ENCODE measurements at regions not wholly inside any gene's neighbourhood (a gene's known extent, or its start where the extent isn't known, plus 50 kb on each side); places are given as distances from the start of the nearest gene placed in this dataset.

- ChIA-PET POLR2A (interaction anchor here (1.6 kb wide), 1 partner anchor 22 kb away, joined by 4 read pairs; no protein-coding TSS in a partner anchor), CTCF (ENCODE audit: unreplicated experiment) (no interaction called here)
- Histone ChIP-seq H3K4me3 (ENCODE audit: low read depth, low read length, poor library complexity, severe bottlenecking) (no peak overlapping the region), H2AFZ (ENCODE audit: low read length) (no peak overlapping the region), H3K79me2 (ENCODE audit: insufficient read depth, low read depth, low read length) (no peaks in the 10 kb centered on the region), H4K20me1 (ENCODE audit: insufficient read depth, low read length) (no peaks in the 10 kb centered on the region), H3K4me2 (ENCODE audit: low read length) (no peak overlapping the region), H3K27ac (ENCODE audit: low read depth, low read length, poor library complexity, severe bottlenecking) (no peak overlapping the region), H3K9me2 (ENCODE audit: insufficient read depth, low read length) (no peaks in the 10 kb centered on the region), H3K9me3 (ENCODE audit: low read length) (no peaks in the 10 kb centered on the region), H3K4me1 (ENCODE audit: insufficient read depth, low read length, poor library complexity, severe bottlenecking) (no peaks in the 10 kb centered on the region), H3K36me3 (ENCODE audit: insufficient read depth, low read length) (no peaks in the 10 kb centered on the region)
- no TSS peak for BruUV-seq (replicated peaks)
- intact Hi-C loops (cut with micrococcal nuclease; ENCODE audit: unreplicated experiment) = no loop called here
- no peak for TF ChIP-seq CTCF (conservative IDR thresholded peaks at IDR 0.05; ENCODE audit: low read length)
- no peak for TF ChIP-seq EZH2phosphoT487 (IDR thresholded peaks at IDR 0.05; ENCODE audit: borderline replicate concordance, low read depth, low read length)
- DNase-seq (ENCODE audit: low spot score) = no peak
These were observed 122.2 kb upstream of the TP63 start for GRCh38 chr3:189508784-189509501.

GRCh38 chr3:189512039-189512438 lies 119.2 kb upstream of the TP63 start:
- Histone ChIP-seq H3K36me3 (ENCODE audit: insufficient read depth, low read length) (no peaks in the 10 kb centered on the region), H3K4me1 (ENCODE audit: insufficient read depth, low read length, poor library complexity, severe bottlenecking) (no peaks in the 10 kb centered on the region), H3K79me2 (ENCODE audit: insufficient read depth, low read depth, low read length) (no peaks in the 10 kb centered on the region), H3K27ac (ENCODE audit: low read depth, low read length, poor library complexity, severe bottlenecking) (no peak overlapping the region), H3K4me2 (ENCODE audit: low read length) (no peak overlapping the region), H3K9me3 (ENCODE audit: low read length) (no peaks in the 10 kb centered on the region), H3K4me3 (ENCODE audit: low read depth, low read length, poor library complexity, severe bottlenecking) (no peak overlapping the region), H2AFZ (ENCODE audit: low read length) (no peak overlapping the region), H4K20me1 (ENCODE audit: insufficient read depth, low read length) (no peaks in the 10 kb centered on the region), H3K9me2 (ENCODE audit: insufficient read depth, low read length) (no peaks in the 10 kb centered on the region)
- no peak for DNase-seq (ENCODE audit: low spot score)
- BruUV-seq (replicated peaks) = no TSS peak
- intact Hi-C loops (cut with micrococcal nuclease; ENCODE audit: unreplicated experiment) = no loop called here
- ChIA-PET POLR2A (interaction anchor here (0.6 kb wide), 1 partner anchor 260 kb away, joined by 3 read pairs; no protein-coding TSS in a partner anchor), CTCF (ENCODE audit: unreplicated experiment) (no interaction called here)
- no peak for TF ChIP-seq EZH2phosphoT487 (IDR thresholded peaks at IDR 0.05; ENCODE audit: borderline replicate concordance, low read depth, low read length)
- no peak for TF ChIP-seq CTCF (conservative IDR thresholded peaks at IDR 0.05; ENCODE audit: low read length)

- POLR2A ChIA-PET = interaction anchor here (0.5 to 0.7 kb wide), 2 partner anchors 12 to 370 kb away, joined by 3 to 4 read pairs; no protein-coding TSS in a partner anchor
- no TSS peak for BruUV-seq (replicated peaks)
- CTCF ChIA-PET (ENCODE audit: unreplicated experiment) = no interaction called here
- Histone ChIP-seq H2AFZ (ENCODE audit: low read length) (no peak overlapping the region), H3K9me2 (ENCODE audit: insufficient read depth, low read length) (no peaks in the 10 kb centered on the region), H3K27ac (ENCODE audit: low read depth, low read length, poor library complexity, severe bottlenecking) (no peak overlapping the region), H3K9me3 (ENCODE audit: low read length) (no peaks in the 10 kb centered on the region), H3K4me2 (ENCODE audit: low read length) (no peak overlapping the region), H3K4me3 (ENCODE audit: low read depth, low read length, poor library complexity, severe bottlenecking) (no peak overlapping the region), H4K20me1 (ENCODE audit: insufficient read depth, low read length) (no peaks in the 10 kb centered on the region), H3K79me2 (ENCODE audit: insufficient read depth, low read depth, low read length) (no peaks in the 10 kb centered on the region), H3K36me3 (ENCODE audit: insufficient read depth, low read length) (no peaks in the 10 kb centered on the region), H3K4me1 (ENCODE audit: insufficient read depth, low read length, poor library complexity, severe bottlenecking) (no peaks in the 10 kb centered on the region)
- TF ChIP-seq CTCF (conservative IDR thresholded peaks at IDR 0.05; ENCODE audit: low read length) = no peak
- intact Hi-C loops (cut with micrococcal nuclease; ENCODE audit: unreplicated experiment) = no loop called here
- DNase-seq (ENCODE audit: low spot score) = no peak
These were observed 118.4 kb upstream of the TP63 start for GRCh38 chr3:189512821-189513220.

Measured in OCI-LY7 (cell line).